Karpas-422 (cell line): ENCODE measurements at regions not wholly inside any gene's neighbourhood (a gene's known extent, or its start where the extent isn't known, plus 50 kb on each side); places are given as distances from the start of the nearest gene placed in this dataset.

Source experiments
- DNase-seq: peaks from one replicate; pipeline ENCODE4 v3.0.0-alpha.2; 2015
- H2AFZ ChIP-seq: fragments of 200-600 bp; sonication (generic); 2 replicates; pipeline ENCODE4 v1.6.1; 2014; ENCODE audit warnings: antibody characterized with exemption, low read length, mixed read lengths
- H3K27ac ChIP-seq: fragments of 200-600 bp; sonication (generic); 2 replicates; pipeline ENCODE4 v1.5.1; 2014; ENCODE audit warnings: mild to moderate bottlenecking, low read length, moderate library complexity
- H3K27me3 ChIP-seq: fragments of 200-600 bp; sonication (generic); 2 replicates; pipeline ENCODE4 v1.6.1; 2014; ENCODE audit warnings: low read length, mixed read lengths
- H3K36me3 ChIP-seq: fragments of 200-600 bp; sonication (generic); 2 replicates; pipeline ENCODE4 v1.6.1; 2014; ENCODE audit warnings: low read length, mixed read lengths; ENCODE audit not compliant: insufficient read depth
- H3K4me1 ChIP-seq: fragments of 200-600 bp; sonication (generic); 2 replicates; pipeline ENCODE4 v1.6.1; 2014; ENCODE audit warnings: mild to moderate bottlenecking, low read length, mixed read lengths
- H3K4me2 ChIP-seq: fragments of 200-600 bp; sonication (generic); 2 replicates; pipeline ENCODE4 v1.6.1; 2014; ENCODE audit warnings: low read length, low read depth, mild to moderate bottlenecking; ENCODE audit not compliant: poor library complexity, severe bottlenecking
- H3K4me3 ChIP-seq: fragments of 200-600 bp; sonication (generic); 2 replicates; pipeline ENCODE4 v1.5.1; 2014; ENCODE audit warnings: mild to moderate bottlenecking, antibody characterized with exemption, low read length, mixed read lengths
- H3K79me2 ChIP-seq: fragments of 200-600 bp; sonication (generic); 2 replicates; pipeline ENCODE4 v1.6.1; 2014; ENCODE audit warnings: mild to moderate bottlenecking, low read length, mixed read lengths
- H3K9ac ChIP-seq: fragments of 200-600 bp; sonication (generic); 2 replicates; pipeline ENCODE4 v1.6.0; 2014; ENCODE audit warnings: low read length
- H3K9me2 ChIP-seq: fragments of 200-600 bp; sonication (generic), shearing (Covaris generic); replicated peaks from 2 replicates; pipeline ENCODE4 v1.6.0; 2014; ENCODE audit warnings: mild to moderate bottlenecking, low read length, moderate library complexity; ENCODE audit not compliant: insufficient read depth
- H3K9me3 ChIP-seq: fragments of 300-700, 200-600 bp; sonication (generic); 2 replicates; pipeline ENCODE4 v1.6.1; 2014; ENCODE audit warnings: low read length, mixed read lengths
- H4K20me1 ChIP-seq: fragments of 200-600 bp; sonication (generic); 2 replicates; pipeline ENCODE4 v1.6.1; 2014; ENCODE audit warnings: mild to moderate bottlenecking, antibody characterized with exemption, low read length, low read depth; ENCODE audit not compliant: insufficient read depth

- H3K27me3 ChIP-seq, result no peaks in the 10 kb centered on the region
- no peak overlapping the region for H3K27ac ChIP-seq
- no peaks in the 10 kb centered on the region for H3K79me2 ChIP-seq
- 0 out of 2 replicates have a peak, but pooled peaks cover 5% of the 10 kb centered on the region for H3K9me3 ChIP-seq
- H3K36me3 ChIP-seq, result no peaks in the 10 kb centered on the region
- H3K9ac ChIP-seq, result no peak overlapping the region
- no peak overlapping the region for H2AFZ ChIP-seq
- H3K9me2 ChIP-seq, result no peaks in the 10 kb centered on the region; the same call in 1 of the 2 replicates
- H4K20me1 ChIP-seq, result no peaks in the 10 kb centered on the region
- H3K4me2 ChIP-seq, result no peak overlapping the region
- H3K4me1 ChIP-seq, result no peaks in the 10 kb centered on the region
- DNase-seq, result no peak
- no peak overlapping the region for H3K4me3 ChIP-seq
Measured at GRCh38 chr2:71951718-71952404, 195.8 kb downstream of the CYP26B1 start.

GRCh38 chr2:71951083-71951468 lies 196.6 kb downstream of the CYP26B1 start:
- Histone ChIP-seq H3K4me2 (no peak overlapping the region), H3K9me2 (no peaks in the 10 kb centered on the region), H3K4me3 (no peak overlapping the region), H2AFZ (no peak overlapping the region), H3K9me3 (0 out of 2 replicates have a peak, but pooled peaks cover 1% of the 10 kb centered on the region), H3K4me1 (no peaks in the 10 kb centered on the region), H3K36me3 (no peaks in the 10 kb centered on the region), H3K9ac (no peak overlapping the region), H3K27me3 (no peaks in the 10 kb centered on the region), H3K79me2 (no peaks in the 10 kb centered on the region), H3K27ac (no peak overlapping the region), H4K20me1 (no peaks in the 10 kb centered on the region)
- DNase-seq, result no peak

- no peak overlapping the region for H3K9ac ChIP-seq
- no peak overlapping the region for H3K4me3 ChIP-seq
- no peak overlapping the region for H3K4me2 ChIP-seq
- H4K20me1 ChIP-seq, result no peaks in the 10 kb centered on the region
- no peaks in the 10 kb centered on the region for H3K9me2 ChIP-seq
- H3K4me1 ChIP-seq, result no peaks in the 10 kb centered on the region
- no peaks in the 10 kb centered on the region for H3K27me3 ChIP-seq
- no peak overlapping the region for H2AFZ ChIP-seq
- H3K9me3 ChIP-seq, result no peaks in the 10 kb centered on the region
- no peaks in the 10 kb centered on the region for H3K79me2 ChIP-seq
- no peak overlapping the region for H3K27ac ChIP-seq
- no peak for DNase-seq
- no peaks in the 10 kb centered on the region for H3K36me3 ChIP-seq
Measured at GRCh38 chr2:71950256-71951082, 197.2 kb downstream of the CYP26B1 start.

- Histone ChIP-seq H2AFZ (no peak overlapping the region), H3K79me2 (no peaks in the 10 kb centered on the region), H4K20me1 (no peaks in the 10 kb centered on the region), H3K9me3 (no peaks in the 10 kb centered on the region), H3K4me3 (no peak overlapping the region), H3K4me2 (no peak overlapping the region), H3K9me2 (no peaks in the 10 kb centered on the region), H3K27me3 (no peaks in the 10 kb centered on the region), H3K27ac (no peak overlapping the region), H3K4me1 (no peaks in the 10 kb centered on the region), H3K9ac (no peak overlapping the region), H3K36me3 (no peaks in the 10 kb centered on the region)
- DNase-seq, result no peak
Measured at GRCh38 chr2:71949537-71949798, 198.2 kb downstream of the CYP26B1 start.

GRCh38 chr2:71948781-71949536 lies 198.7 kb downstream of the CYP26B1 start:
- H3K27me3 ChIP-seq, result no peaks in the 10 kb centered on the region
- H3K27ac ChIP-seq, result no peak overlapping the region
- H3K9me2 ChIP-seq, result no peaks in the 10 kb centered on the region
- H3K9me3 ChIP-seq, result no peaks in the 10 kb centered on the region
- H4K20me1 ChIP-seq, result no peaks in the 10 kb centered on the region
- no peak overlapping the region for H3K4me3 ChIP-seq
- no peak overlapping the region for H3K4me2 ChIP-seq
- no peak for DNase-seq
- no peak overlapping the region for H3K9ac ChIP-seq
- no peaks in the 10 kb centered on the region for H3K79me2 ChIP-seq
- H2AFZ ChIP-seq, result no peak overlapping the region
- no peaks in the 10 kb centered on the region for H3K4me1 ChIP-seq
- no peaks in the 10 kb centered on the region for H3K36me3 ChIP-seq

DNA sequence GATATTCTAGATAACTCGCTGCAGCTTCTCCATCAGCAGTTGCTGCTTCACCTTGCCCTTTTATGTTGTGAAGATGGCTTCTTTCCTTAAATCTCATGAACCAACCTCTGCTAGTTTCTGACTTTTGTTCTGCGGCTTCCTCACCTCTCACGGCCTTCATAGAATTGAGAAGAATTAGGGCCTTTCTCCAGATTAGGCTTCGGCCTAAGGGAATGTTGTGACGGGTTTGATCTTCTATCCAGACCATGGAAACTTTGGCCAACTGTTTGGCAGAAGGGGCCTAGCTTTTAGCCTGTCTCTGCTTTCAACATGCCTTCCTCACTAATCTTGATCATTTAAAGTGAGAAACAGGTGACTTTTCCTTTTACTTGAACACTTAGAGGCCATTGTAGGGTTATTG lies 199.9 kb downstream of the CYP26B1 start:
- Histone ChIP-seq H3K4me3 (no peak overlapping the region), H3K79me2 (no peaks in the 10 kb centered on the region), H3K9ac (no peak overlapping the region), H3K36me3 (no peaks in the 10 kb centered on the region), H3K9me3 (no peaks in the 10 kb centered on the region), H3K27me3 (no peaks in the 10 kb centered on the region), H4K20me1 (no peaks in the 10 kb centered on the region), H3K4me1 (no peaks in the 10 kb centered on the region), H3K9me2 (no peaks in the 10 kb centered on the region), H3K4me2 (no peak overlapping the region), H2AFZ (no peak overlapping the region), H3K27ac (no peak overlapping the region)
- DNase-seq, result no peak

DNA sequence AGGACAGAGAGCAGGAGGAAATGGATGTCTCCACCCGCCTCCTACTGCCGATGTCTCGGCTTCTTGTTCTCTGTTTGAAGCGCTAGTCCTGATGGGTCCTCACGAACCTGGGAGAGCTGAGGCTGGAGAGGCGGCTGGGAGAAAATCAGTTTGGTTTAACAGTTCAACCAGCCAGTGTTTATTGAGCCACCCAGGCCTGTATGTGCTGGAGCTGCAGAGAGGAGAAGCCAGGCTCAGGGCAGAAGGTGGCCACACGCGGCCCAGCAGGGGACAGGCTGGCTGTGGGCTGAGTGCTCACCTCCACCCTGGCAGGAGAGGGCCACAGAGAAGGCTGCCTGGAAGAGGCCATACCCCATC lies 202.1 kb downstream of the CYP26B1 start:
- Histone ChIP-seq H2AFZ (no peak overlapping the region), H3K9me3 (no peaks in the 10 kb centered on the region)
- DNase-seq, result no peak

DNA sequence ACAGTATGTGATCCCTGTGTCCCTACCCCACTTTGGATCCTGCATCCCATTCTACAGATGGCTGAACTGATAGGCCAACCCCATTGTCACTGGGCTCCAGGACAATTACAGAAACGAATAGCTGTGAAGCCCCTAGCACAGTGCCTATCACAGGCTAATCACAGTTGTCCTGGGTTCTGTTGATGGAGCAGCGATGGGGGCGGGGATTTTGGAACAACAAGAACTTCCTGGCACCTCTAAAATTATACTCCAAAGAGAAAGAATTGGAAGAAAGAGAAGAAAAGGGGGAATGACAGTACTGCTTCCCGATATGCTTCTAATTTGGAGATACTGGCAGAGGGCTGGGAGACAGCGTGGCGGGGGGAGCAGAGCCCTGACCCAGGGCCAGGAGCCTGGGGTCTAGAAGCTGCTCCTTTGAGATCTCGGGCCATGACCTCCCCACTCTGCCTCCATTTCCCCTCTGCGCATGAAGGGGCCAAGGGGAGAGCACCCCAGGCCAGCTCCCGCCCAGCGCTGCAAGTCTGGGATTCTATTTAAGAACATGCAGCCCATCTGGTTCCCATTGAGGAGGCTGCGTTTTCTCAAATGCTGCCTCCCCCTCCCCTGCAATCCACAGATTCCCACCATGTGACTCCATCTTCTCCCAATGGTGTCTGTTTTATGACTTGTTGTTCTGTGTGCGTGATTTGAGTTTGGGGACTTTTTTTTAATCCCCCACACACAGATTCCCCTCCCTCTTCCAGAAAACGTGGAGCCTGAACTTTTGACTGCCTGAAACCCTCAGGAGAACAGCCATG lies 202.7 kb downstream of the CYP26B1 start:
- Histone ChIP-seq H4K20me1 (0 out of 2 replicates have a peak, but pooled peaks cover 3% of the 10 kb centered on the region), H3K9ac (no peak overlapping the region), H3K79me2 (no peaks in the 10 kb centered on the region), H3K27ac (no peak overlapping the region), H3K36me3 (no peaks in the 10 kb centered on the region), H3K4me2 (no peak overlapping the region), H3K9me3 (no peaks in the 10 kb centered on the region), H3K27me3 (no peaks in the 10 kb centered on the region), H3K9me2 (no peaks in the 10 kb centered on the region), H3K4me1 (no peaks in the 10 kb centered on the region), H3K4me3 (no peak overlapping the region), H2AFZ (no peak overlapping the region)
- no peak for DNase-seq

More for the DNA sequence above, 202.1 kb downstream of the CYP26B1 start:
- Histone ChIP-seq H3K79me2 (no peaks in the 10 kb centered on the region), H3K36me3 (no peaks in the 10 kb centered on the region), H3K4me2 (no peak overlapping the region), H4K20me1 (no peaks in the 10 kb centered on the region), H3K9ac (no peak overlapping the region), H3K4me1 (no peaks in the 10 kb centered on the region), H3K4me3 (no peak overlapping the region), H3K27me3 (no peaks in the 10 kb centered on the region), H3K27ac (no peak overlapping the region), H3K9me2 (no peaks in the 10 kb centered on the region)
